GM18505 (cell line): ENCODE measurements at regions not wholly inside any gene's neighbourhood (a gene's known extent, or its start where the extent isn't known, plus 50 kb on each side); places are given as distances from the start of the nearest gene placed in this dataset.

Source experiments
- ATAC-seq: cut with Tn5 transposase; IDR thresholded peaks from one replicate; pipeline ENCODE4 v1.9.1; 2021; ENCODE audit not compliant: unreplicated experiment
- POLR2A ChIP-seq: IDR thresholded peaks from 4 replicates; pipeline ENCODE4 v1.6.1; 2011; ENCODE audit warnings: borderline replicate concordance; ENCODE audit not compliant: insufficient read depth, insufficient read length; ENCODE audit errors: extremely low read depth

- TF ChIP-seq POLR2A, result no peak
- no peak for ATAC-seq
Observed at GRCh38 chr21:28723646-28724045, 269.0 kb downstream of the LTN1 start.

GRCh38 chr21:28719723-28720122 lies 273.0 kb downstream of the LTN1 start:
- no peak for TF ChIP-seq POLR2A
- no peak for ATAC-seq

GRCh38 chr21:28714777-28715464 lies 277.8 kb downstream of the LTN1 start:
- no peak for TF ChIP-seq POLR2A
- no peak for ATAC-seq

GRCh38 chr21:28712411-28712810 lies 280.3 kb downstream of the LTN1 start:
- no peak for TF ChIP-seq POLR2A
- ATAC-seq, result no peak

- TF ChIP-seq POLR2A, result no peak
- no peak for ATAC-seq
Observed at GRCh38 chr21:28705616-28706015, 287.1 kb downstream of the LTN1 start.

GRCh38 chr21:28704746-28705145 lies 287.9 kb downstream of the LTN1 start:
- TF ChIP-seq POLR2A, result no peak
- ATAC-seq, result no peak

- ATAC-seq, result no peak
- no peak for TF ChIP-seq POLR2A
Observed at GRCh38 chr21:28703861-28704260, 288.8 kb downstream of the LTN1 start.

GRCh38 chr21:28699596-28700259 lies 292.9 kb downstream of the LTN1 start:
- no peak for TF ChIP-seq POLR2A
- ATAC-seq, result no peak

GRCh38 chr21:28699186-28699585 lies 293.5 kb downstream of the LTN1 start:
- TF ChIP-seq POLR2A, result no peak
- no peak for ATAC-seq

GRCh38 chr21:28696844-28697410 lies 295.8 kb downstream of the LTN1 start:
- ATAC-seq, result no peak
- TF ChIP-seq POLR2A, result no peak

GRCh38 chr21:28693476-28693875 lies 299.2 kb downstream of the LTN1 start:
- no peak for ATAC-seq
- no peak for TF ChIP-seq POLR2A

GRCh38 chr21:28690196-28690595 lies 302.5 kb downstream of the LTN1 start:
- no peak for TF ChIP-seq POLR2A
- no peak for ATAC-seq

GRCh38 chr21:28688381-28688780 lies 304.3 kb downstream of the LTN1 start:
- TF ChIP-seq POLR2A, result no peak
- ATAC-seq, result no peak

- ATAC-seq, result no peak
- TF ChIP-seq POLR2A, result no peak
Observed at GRCh38 chr21:28687586-28687985, 305.1 kb downstream of the LTN1 start.
